ENCODE measurements at regions not wholly inside any gene's neighbourhood (a gene's known extent, or its start where the extent isn't known, plus 50 kb on each side); places are given as distances from the start of the nearest gene placed in this dataset.
A peak's percentile ranks its signal among the peaks of the same experiment; 100 is the strongest.
"Not testable (repeated sequence)": the region's sequence is repeated elsewhere in the genome, so short reads cannot be mapped to it uniquely, and the experiment has no call there.

- not testable (repeated sequence) for DNase-seq (ENCODE audit: low spot score)
These were observed 117.0 kb downstream of the TTC6 start for GRCh38 chr14:37712476-37712860.

GRCh38 chr14:37712976-37713431, 117.6 kb downstream of the TTC6 start:
- no peak for DNase-seq (ENCODE audit: low spot score)

GRCh38 chr14:37720131-37720530, 124.7 kb downstream of the TTC6 start:
- no peak for DNase-seq (ENCODE audit: low spot score)

GRCh38 chr14:37721976-37722659, 126.7 kb downstream of the TTC6 start:
- peak; percentile 58 for DNase-seq (ENCODE audit: low spot score)

- no peak for DNase-seq (ENCODE audit: low spot score)
These were observed 128.1 kb downstream of the TTC6 start for GRCh38 chr14:37723515-37723914.

- no peak for DNase-seq (ENCODE audit: low spot score)
These were observed 131.3 kb downstream of the TTC6 start for GRCh38 chr14:37726708-37727107.

- no peak for DNase-seq (ENCODE audit: low spot score)
These were observed 133.8 kb downstream of the TTC6 start for GRCh38 chr14:37729218-37729617.

GRCh38 chr14:37731094-37731493, 135.7 kb downstream of the TTC6 start:
- DNase-seq (ENCODE audit: low spot score): no peak

GRCh38 chr14:37745657-37746056, 150.2 kb downstream of the TTC6 start:
- no peak for DNase-seq (ENCODE audit: low spot score)

GRCh38 chr14:37746140-37746832, 150.9 kb downstream of the TTC6 start:
- DNase-seq (ENCODE audit: low spot score): no peak

- DNase-seq (ENCODE audit: low spot score): no peak
These were observed 158.0 kb downstream of the TTC6 start for GRCh38 chr14:37753459-37753858.

GRCh38 chr14:37760275-37760674, 164.8 kb downstream of the TTC6 start:
- not testable (repeated sequence) for DNase-seq (ENCODE audit: low spot score)

GRCh38 chr14:37763266-37763665, 167.8 kb downstream of the TTC6 start:
- DNase-seq (ENCODE audit: low spot score): no peak

GRCh38 chr14:37772283-37772682, 176.9 kb downstream of the TTC6 start:
- DNase-seq (ENCODE audit: low spot score): not testable (repeated sequence)

GRCh38 chr14:37776791-37777499, 181.5 kb downstream of the TTC6 start:
- no peak for DNase-seq (ENCODE audit: low spot score)

- DNase-seq (ENCODE audit: low spot score): no peak
These were observed 182.9 kb downstream of the TTC6 start for GRCh38 chr14:37778135-37778943.

- DNase-seq (ENCODE audit: low spot score): no peak
These were observed 184.1 kb downstream of the TTC6 start for GRCh38 chr14:37779480-37779879.

- DNase-seq (ENCODE audit: low spot score): not testable (repeated sequence)
These were observed 185.3 kb downstream of the TTC6 start for GRCh38 chr14:37780731-37781130.

- not testable (repeated sequence) for DNase-seq (ENCODE audit: low spot score)
These were observed 188.9 kb downstream of the TTC6 start for GRCh38 chr14:37784203-37784826.

GRCh38 chr14:37784827-37785223, 189.4 kb downstream of the TTC6 start:
- not testable (repeated sequence) for DNase-seq (ENCODE audit: low spot score)

GRCh38 chr14:37785298-37785697, 189.9 kb downstream of the TTC6 start:
- not testable (repeated sequence) for DNase-seq (ENCODE audit: low spot score)
